ENCODE measurements at regions not wholly inside any gene's neighbourhood (a gene's known extent, or its start where the extent isn't known, plus 50 kb on each side); places are given as distances from the start of the nearest gene placed in this dataset.

DNA sequence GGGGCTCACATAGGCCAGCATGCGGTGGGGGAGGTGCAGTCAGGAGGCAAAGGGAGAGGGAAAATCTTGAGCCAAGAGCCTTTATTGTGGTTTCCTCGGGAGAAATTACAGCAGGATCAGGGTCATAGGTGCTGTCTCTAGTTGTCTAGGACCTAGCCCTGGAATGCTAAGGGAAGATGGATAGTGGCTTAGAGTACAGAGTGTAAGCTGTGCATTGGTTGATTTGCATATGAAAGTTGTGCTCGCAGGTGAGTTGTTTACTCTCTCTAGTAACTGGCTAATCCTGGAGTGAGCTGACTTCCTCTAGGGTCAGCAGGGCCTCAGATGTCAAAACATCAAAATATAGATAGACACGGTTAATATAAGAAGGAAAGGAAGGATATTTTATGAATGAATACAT, 877.7 kb downstream of the TLE4 start:
- no peak overlapping the region for H3K4me3 ChIP-seq (ENCODE audit: low read depth in 1 of 2, low read length in 2 of 2)
- H3K27me3 ChIP-seq (ENCODE audit: control insufficient read depth in 1 of 2, insufficient read depth in 2 of 2, low read length in 2 of 2): no peaks in the 10 kb centered on the region
- no peaks in the 10 kb centered on the region for H3K4me1 ChIP-seq (ENCODE audit: insufficient read depth, low read length)
- no peaks in the 10 kb centered on the region for H3K36me3 ChIP-seq (ENCODE audit: insufficient read depth, low read length)
- no peak overlapping the region for H3K27ac ChIP-seq (ENCODE audit: low read depth, low read length)
- no peak overlapping the region for H3K9ac ChIP-seq (ENCODE audit: low read length)
- H3K9me3 ChIP-seq (ENCODE audit: low read length): no peaks in the 10 kb centered on the region

DNA sequence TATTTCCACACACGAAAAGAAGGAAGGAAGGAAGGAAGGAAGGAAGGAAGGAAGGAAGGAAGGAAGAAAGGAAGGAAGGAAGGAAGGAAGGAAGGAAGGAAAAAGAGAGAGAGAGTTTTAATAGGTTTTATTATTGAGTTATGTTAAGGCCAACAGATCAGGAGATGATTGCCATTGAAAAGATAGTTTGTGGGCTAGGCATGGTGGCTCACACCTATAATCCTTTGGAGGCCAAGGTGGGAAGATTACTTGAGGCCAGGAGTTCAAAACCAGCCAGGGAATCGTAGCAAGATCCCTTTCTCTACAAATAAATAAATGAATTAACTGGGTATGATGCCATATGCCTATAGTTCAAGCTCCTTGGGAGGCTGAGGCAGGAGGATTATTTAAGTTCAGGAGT, 877.2 kb downstream of the TLE4 start:
- H3K4me1 ChIP-seq (ENCODE audit: insufficient read depth, low read length): no peaks in the 10 kb centered on the region
- H3K27me3 ChIP-seq (ENCODE audit: control insufficient read depth in 1 of 2, insufficient read depth in 2 of 2, low read length in 2 of 2): no peaks in the 10 kb centered on the region
- H3K9me3 ChIP-seq (ENCODE audit: low read length): no peaks in the 10 kb centered on the region
- no peak overlapping the region for H3K9ac ChIP-seq (ENCODE audit: low read length)
- H3K36me3 ChIP-seq (ENCODE audit: insufficient read depth, low read length): no peaks in the 10 kb centered on the region
- H3K27ac ChIP-seq (ENCODE audit: low read depth, low read length): no peak overlapping the region
- no peak overlapping the region for H3K4me3 ChIP-seq (ENCODE audit: low read depth in 1 of 2, low read length in 2 of 2)

DNA sequence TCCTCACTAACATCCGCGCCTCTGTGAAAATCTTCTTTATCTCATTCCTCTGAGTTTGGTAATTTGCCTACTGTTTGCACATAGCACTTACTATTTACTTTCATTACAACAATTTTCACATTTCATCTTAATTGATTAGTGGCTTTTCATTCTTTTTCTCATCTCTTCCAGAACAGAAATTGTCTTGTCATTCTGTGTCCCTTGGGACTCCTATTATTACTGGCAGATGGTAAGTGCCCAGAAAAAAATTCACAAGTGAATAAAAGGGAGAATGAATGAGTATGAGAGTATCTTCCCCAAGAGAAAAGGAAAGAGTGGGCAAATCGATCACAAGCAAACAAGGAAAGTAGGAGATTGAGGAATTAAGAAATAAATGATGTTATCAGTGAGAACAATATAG, 876.1 kb downstream of the TLE4 start:
- Histone ChIP-seq H3K9ac (ENCODE audit: low read length) (no peak overlapping the region), H3K9me3 (ENCODE audit: low read length) (no peaks in the 10 kb centered on the region), H3K27ac (ENCODE audit: low read depth, low read length) (no peak overlapping the region), H3K4me1 (ENCODE audit: insufficient read depth, low read length) (no peaks in the 10 kb centered on the region), H3K4me3 (ENCODE audit: low read depth in 1 of 2, low read length in 2 of 2) (no peak overlapping the region), H3K27me3 (ENCODE audit: control insufficient read depth in 1 of 2, insufficient read depth in 2 of 2, low read length in 2 of 2) (no peaks in the 10 kb centered on the region), H3K36me3 (ENCODE audit: insufficient read depth, low read length) (no peaks in the 10 kb centered on the region)

DNA sequence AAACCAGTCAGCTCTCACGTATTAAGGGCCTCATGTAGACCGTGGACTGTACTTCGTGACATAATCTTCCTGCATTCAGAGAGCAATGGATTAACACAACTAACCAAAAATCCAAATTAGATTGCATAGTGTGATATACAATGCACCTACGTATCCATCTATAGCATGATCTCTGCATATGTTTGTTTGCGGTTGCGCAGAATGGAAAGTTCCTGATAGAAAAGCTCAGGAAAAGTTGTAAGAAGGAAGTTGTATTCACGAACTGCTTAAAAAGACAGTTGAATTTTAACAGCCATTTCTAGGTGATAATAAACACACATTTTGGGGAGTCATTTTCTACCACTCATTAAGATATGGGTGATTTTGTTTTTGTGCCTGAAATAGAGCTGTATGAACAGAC, 869.0 kb downstream of the TLE4 start:
- Histone ChIP-seq H3K36me3 (ENCODE audit: insufficient read depth, low read length) (no peaks in the 10 kb centered on the region), H3K27ac (ENCODE audit: low read depth, low read length) (no peak overlapping the region), H3K9me3 (ENCODE audit: low read length) (no peaks in the 10 kb centered on the region), H3K4me3 (ENCODE audit: low read depth in 1 of 2, low read length in 2 of 2) (no peak overlapping the region), H3K27me3 (ENCODE audit: control insufficient read depth in 1 of 2, insufficient read depth in 2 of 2, low read length in 2 of 2) (no peaks in the 10 kb centered on the region), H3K4me1 (ENCODE audit: insufficient read depth, low read length) (no peaks in the 10 kb centered on the region), H3K9ac (ENCODE audit: low read length) (no peak overlapping the region)

DNA sequence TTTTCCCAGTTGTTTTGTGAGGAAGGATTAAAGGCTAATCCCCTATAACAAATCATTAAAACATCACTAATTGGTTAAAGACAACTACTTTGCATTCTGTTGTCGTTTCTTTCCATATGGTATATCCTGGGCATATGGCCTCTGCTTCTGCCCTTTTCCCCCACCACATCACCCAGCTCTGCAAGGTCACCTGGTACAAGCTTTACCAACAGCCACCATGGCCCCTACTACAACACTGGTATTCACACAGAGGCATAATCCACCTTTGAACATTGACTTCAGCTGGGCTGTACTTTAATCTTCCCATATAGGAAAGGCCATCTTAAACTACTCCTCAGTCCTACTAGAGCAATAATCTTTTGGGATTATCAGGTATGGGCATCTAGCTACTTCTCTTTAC, 866.1 kb downstream of the TLE4 start:
- H3K9ac ChIP-seq (ENCODE audit: low read length): no peak overlapping the region
- no peak overlapping the region for H3K27ac ChIP-seq (ENCODE audit: low read depth, low read length)
- H3K4me3 ChIP-seq (ENCODE audit: low read depth in 1 of 2, low read length in 2 of 2): no peak overlapping the region
- H3K27me3 ChIP-seq (ENCODE audit: control insufficient read depth in 1 of 2, insufficient read depth in 2 of 2, low read length in 2 of 2): no peaks in the 10 kb centered on the region
- H3K4me1 ChIP-seq (ENCODE audit: insufficient read depth, low read length): no peaks in the 10 kb centered on the region
- no peaks in the 10 kb centered on the region for H3K9me3 ChIP-seq (ENCODE audit: low read length)
- H3K36me3 ChIP-seq (ENCODE audit: insufficient read depth, low read length): no peaks in the 10 kb centered on the region

DNA sequence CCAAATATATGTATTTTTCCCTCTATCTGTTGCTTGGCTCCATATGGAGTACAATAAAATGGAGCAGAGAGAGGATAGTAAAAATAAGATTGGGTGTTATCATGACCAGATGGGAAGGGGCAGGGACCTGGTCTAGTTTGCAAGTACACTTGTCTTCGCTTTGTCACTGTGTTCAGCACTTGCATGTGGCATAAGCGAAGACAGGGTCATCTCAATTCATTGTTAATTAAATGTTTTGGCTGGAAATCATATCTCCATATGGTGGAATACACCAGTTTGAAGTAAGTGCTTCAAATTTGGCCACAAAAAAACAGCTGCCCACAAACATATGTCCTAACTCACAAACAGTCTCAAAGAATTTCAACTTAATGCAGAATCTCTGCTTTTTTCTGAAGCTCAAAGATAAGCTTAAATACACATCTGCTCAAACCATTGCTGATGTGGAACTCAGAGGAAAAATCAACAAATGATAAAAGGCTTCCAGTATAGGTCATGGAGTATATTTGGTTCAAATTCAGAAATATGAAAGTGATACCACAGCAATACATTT, 865.4 kb downstream of the TLE4 start:
- H3K27ac ChIP-seq (ENCODE audit: low read depth, low read length): no peak overlapping the region

DNA sequence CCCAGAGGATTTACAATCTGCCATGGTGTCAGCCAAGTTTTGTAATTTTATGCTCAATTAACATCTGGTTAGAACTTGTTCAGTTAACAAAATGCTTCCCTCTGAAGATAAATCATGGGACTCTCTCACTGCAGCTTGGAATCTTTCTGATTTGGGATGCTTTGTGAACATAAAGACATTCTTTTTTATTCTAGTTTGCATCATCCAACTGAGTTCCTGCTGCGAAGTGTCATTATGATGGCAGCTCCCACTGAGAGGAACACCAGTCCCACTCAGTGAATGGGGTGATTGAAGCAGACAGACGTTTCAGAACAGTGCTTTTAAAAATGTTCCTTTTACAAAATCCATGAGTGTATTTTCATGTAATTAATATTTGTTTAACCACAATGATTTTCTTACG, 863.8 kb downstream of the TLE4 start:
- Histone ChIP-seq H3K27ac (ENCODE audit: low read depth, low read length) (no peak overlapping the region), H3K4me3 (ENCODE audit: low read depth in 1 of 2, low read length in 2 of 2) (no peak overlapping the region), H3K9me3 (ENCODE audit: low read length) (no peaks in the 10 kb centered on the region), H3K27me3 (ENCODE audit: control insufficient read depth in 1 of 2, insufficient read depth in 2 of 2, low read length in 2 of 2) (no peaks in the 10 kb centered on the region), H3K9ac (ENCODE audit: low read length) (no peak overlapping the region), H3K4me1 (ENCODE audit: insufficient read depth, low read length) (no peaks in the 10 kb centered on the region), H3K36me3 (ENCODE audit: insufficient read depth, low read length) (no peaks in the 10 kb centered on the region)

More for the DNA sequence above, 865.4 kb downstream of the TLE4 start:
- Histone ChIP-seq H3K27me3 (ENCODE audit: control insufficient read depth in 1 of 2, insufficient read depth in 2 of 2, low read length in 2 of 2) (no peaks in the 10 kb centered on the region), H3K36me3 (ENCODE audit: insufficient read depth, low read length) (no peaks in the 10 kb centered on the region), H3K9me3 (ENCODE audit: low read length) (no peaks in the 10 kb centered on the region), H3K9ac (ENCODE audit: low read length) (no peak overlapping the region), H3K4me1 (ENCODE audit: insufficient read depth, low read length) (no peaks in the 10 kb centered on the region), H3K4me3 (ENCODE audit: low read depth in 1 of 2, low read length in 2 of 2) (no peak overlapping the region)

DNA sequence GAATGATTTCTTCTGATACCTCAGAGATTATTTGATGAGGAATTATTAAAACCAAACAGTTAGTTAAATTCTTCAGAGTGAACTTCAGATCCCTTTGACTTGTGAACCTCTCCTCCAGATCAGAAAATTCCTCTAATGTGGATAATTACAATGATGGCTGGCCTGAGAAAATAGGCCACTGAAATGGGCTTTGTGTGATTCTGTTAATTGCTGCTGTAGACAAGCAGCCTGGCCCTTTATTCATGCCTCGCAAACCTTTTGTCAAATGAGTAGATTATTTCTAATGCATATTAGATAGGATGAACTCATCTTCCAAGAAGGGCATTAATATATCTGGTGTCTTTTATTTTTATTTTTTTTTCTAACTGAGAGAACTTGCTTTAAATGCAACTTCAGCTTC, 855.2 kb downstream of the TLE4 start:
- no peak overlapping the region for H3K4me3 ChIP-seq (ENCODE audit: low read depth in 1 of 2, low read length in 2 of 2)
- no peak overlapping the region for H3K27ac ChIP-seq (ENCODE audit: low read depth, low read length)
- no peaks in the 10 kb centered on the region for H3K9me3 ChIP-seq (ENCODE audit: low read length)
- H3K4me1 ChIP-seq (ENCODE audit: insufficient read depth, low read length): no peaks in the 10 kb centered on the region
- no peaks in the 10 kb centered on the region for H3K36me3 ChIP-seq (ENCODE audit: insufficient read depth, low read length)
- no peaks in the 10 kb centered on the region for H3K27me3 ChIP-seq (ENCODE audit: control insufficient read depth in 1 of 2, insufficient read depth in 2 of 2, low read length in 2 of 2)
- H3K9ac ChIP-seq (ENCODE audit: low read length): no peak overlapping the region

DNA sequence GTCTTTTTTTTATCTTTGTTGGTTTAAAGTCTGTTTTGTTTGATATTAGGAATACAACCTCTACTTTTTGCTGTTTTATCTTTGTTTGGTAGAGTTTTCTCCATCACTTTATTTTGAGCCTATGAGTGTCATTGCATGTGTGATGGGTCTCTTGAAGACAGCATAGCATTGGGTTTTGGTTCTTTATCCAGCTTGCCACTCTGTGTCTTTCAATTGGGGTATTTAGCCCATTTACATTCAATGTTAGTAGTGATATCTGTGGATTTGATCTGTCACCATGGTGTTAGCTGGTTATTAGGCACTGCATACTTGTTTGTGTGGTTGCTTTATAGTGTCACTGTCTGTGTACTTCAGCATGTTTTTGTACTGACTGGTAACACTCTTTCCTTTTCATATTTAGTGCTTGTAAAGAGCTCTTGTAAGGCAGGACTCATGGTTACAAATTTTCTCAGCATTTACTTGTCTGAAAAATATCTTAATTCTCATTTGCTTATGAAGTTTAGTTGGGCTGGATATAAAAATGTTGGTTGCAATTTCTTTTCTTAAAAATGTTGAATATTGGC, 845.5 kb downstream of the TLE4 start:
- no peaks in the 10 kb centered on the region for H3K27me3 ChIP-seq (ENCODE audit: control insufficient read depth in 1 of 2, insufficient read depth in 2 of 2, low read length in 2 of 2)
- H3K36me3 ChIP-seq (ENCODE audit: insufficient read depth, low read length): no peaks in the 10 kb centered on the region
- no peaks in the 10 kb centered on the region for H3K4me1 ChIP-seq (ENCODE audit: insufficient read depth, low read length)
- H3K4me3 ChIP-seq (ENCODE audit: low read depth in 1 of 2, low read length in 2 of 2): no peak overlapping the region
- no peak overlapping the region for H3K9ac ChIP-seq (ENCODE audit: low read length)
- H3K9me3 ChIP-seq (ENCODE audit: low read length): peaks cover 7% of the 10 kb centered on the region
- no peak overlapping the region for H3K27ac ChIP-seq (ENCODE audit: low read depth, low read length)

DNA sequence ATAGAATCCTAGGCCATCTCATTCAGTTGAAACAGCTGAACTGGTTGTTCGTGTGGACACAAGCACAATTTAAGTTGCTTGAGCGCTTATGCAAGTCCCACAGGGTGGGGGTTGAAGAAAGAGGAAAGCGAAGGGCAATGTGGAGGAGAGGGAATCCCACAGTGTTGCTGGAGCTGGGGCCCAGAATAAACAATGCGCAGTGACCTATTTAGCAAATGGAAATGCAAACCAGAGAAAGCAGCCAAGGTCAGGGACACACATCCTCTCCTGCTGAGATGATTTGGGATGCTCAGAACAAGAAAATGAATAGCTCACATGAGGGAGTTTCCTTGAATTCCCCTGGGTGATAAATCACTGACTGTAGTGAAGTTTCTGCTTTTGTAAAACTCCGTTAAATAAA, 838.3 kb downstream of the TLE4 start:
- Histone ChIP-seq H3K9ac (ENCODE audit: low read length) (no peak overlapping the region), H3K4me3 (ENCODE audit: low read depth in 1 of 2, low read length in 2 of 2) (no peak overlapping the region), H3K36me3 (ENCODE audit: insufficient read depth, low read length) (no peaks in the 10 kb centered on the region), H3K4me1 (ENCODE audit: insufficient read depth, low read length) (peaks cover 9% of the 10 kb centered on the region), H3K9me3 (ENCODE audit: low read length) (no peaks in the 10 kb centered on the region), H3K27me3 (ENCODE audit: control insufficient read depth in 1 of 2, insufficient read depth in 2 of 2, low read length in 2 of 2) (no peaks in the 10 kb centered on the region), H3K27ac (ENCODE audit: low read depth, low read length) (no peak overlapping the region)

DNA sequence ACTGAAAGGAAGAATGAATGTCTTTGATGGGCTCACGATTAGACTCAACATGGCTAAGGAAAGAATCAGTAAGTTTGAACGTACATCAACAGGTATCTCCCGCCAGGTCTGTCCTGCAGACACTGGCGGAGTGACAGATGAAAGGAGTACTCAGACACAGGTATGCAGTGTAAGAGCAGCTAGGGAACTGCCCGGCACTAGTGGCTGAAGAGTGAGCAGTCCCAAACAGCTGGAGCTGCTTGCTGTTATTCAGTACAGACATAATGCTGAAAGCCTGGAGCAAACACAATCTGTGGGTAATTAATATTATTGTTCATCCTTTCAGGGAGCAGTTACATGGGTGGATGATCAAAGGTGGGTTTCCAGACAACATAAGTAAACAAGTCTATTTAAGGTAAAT, 835.5 kb downstream of the TLE4 start:
- H3K4me1 ChIP-seq (ENCODE audit: insufficient read depth, low read length): peaks cover 9% of the 10 kb centered on the region
- no peak overlapping the region for H3K27ac ChIP-seq (ENCODE audit: low read depth, low read length)
- no peaks in the 10 kb centered on the region for H3K27me3 ChIP-seq (ENCODE audit: control insufficient read depth in 1 of 2, insufficient read depth in 2 of 2, low read length in 2 of 2)
- no peak overlapping the region for H3K4me3 ChIP-seq (ENCODE audit: low read depth in 1 of 2, low read length in 2 of 2)
- no peaks in the 10 kb centered on the region for H3K9me3 ChIP-seq (ENCODE audit: low read length)
- H3K9ac ChIP-seq (ENCODE audit: low read length): no peak overlapping the region
- H3K36me3 ChIP-seq (ENCODE audit: insufficient read depth, low read length): no peaks in the 10 kb centered on the region

DNA sequence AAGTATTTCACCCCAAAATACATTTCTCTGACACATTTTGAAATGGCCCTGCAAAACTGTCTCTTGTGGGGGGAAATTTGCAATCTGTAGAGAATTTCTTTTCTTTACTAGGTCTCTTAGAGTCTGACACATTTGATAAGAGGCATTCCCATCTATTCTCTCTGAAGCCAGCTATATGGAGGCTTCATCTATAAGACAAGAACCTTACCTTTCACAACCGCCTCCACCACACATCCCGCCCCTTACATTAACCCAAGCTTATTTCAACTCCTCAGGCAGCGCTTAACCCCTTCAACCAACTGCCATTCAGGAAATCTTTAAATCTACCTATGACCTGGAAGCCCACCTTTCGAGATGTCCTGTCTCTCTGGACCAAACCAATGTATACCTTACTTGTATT, 829.5 kb downstream of the TLE4 start:
- Histone ChIP-seq H3K4me3 (ENCODE audit: low read depth in 1 of 2, low read length in 2 of 2) (no peak overlapping the region), H3K9me3 (ENCODE audit: low read length) (no peaks in the 10 kb centered on the region), H3K4me1 (ENCODE audit: insufficient read depth, low read length) (no peaks in the 10 kb centered on the region), H3K36me3 (ENCODE audit: insufficient read depth, low read length) (no peaks in the 10 kb centered on the region), H3K27me3 (ENCODE audit: control insufficient read depth in 1 of 2, insufficient read depth in 2 of 2, low read length in 2 of 2) (no peaks in the 10 kb centered on the region), H3K27ac (ENCODE audit: low read depth, low read length) (no peak overlapping the region), H3K9ac (ENCODE audit: low read length) (no peak overlapping the region)

All from muscle layer of colon (tissue), 2 donors.